Activated T-cell treated with anti-CD3 and anti-CD28 coated beads, Interleukin-2, amount 50 U/mL, for 24 hours (primary cell): ENCODE measurements at regions not wholly inside any gene's neighbourhood (a gene's known extent, or its start where the extent isn't known, plus 50 kb on each side); places are given as distances from the start of the nearest gene placed in this dataset.
"Not testable (repeated sequence)": the region's sequence is repeated elsewhere in the genome, so short reads cannot be mapped to it uniquely, and the experiment has no call there.

ENCODE experiments used
- DNase-seq: peaks from one replicate; pipeline ENCODE4 v3.0.0-alpha.2; 2020
- H3K27ac Mint-ChIP-seq: 2 replicates; pipeline ENCODE4 v1.8.0; 2020; ENCODE audit warnings: mild to moderate bottlenecking, mixed read lengths
- H3K27me3 Mint-ChIP-seq: 2 replicates; pipeline ENCODE4 v1.8.0; 2020; ENCODE audit warnings: mixed read lengths
- H3K36me3 Mint-ChIP-seq: 2 replicates; pipeline ENCODE4 v1.8.0; 2020; ENCODE audit warnings: low read depth, mixed read lengths
- H3K4me1 Mint-ChIP-seq: 2 replicates; pipeline ENCODE4 v1.8.0; 2020; ENCODE audit warnings: low read depth, mixed read lengths
- H3K4me3 Mint-ChIP-seq: 2 replicates; pipeline ENCODE4 v1.8.0; 2020; ENCODE audit warnings: mild to moderate bottlenecking, moderate library complexity, mixed read lengths
- H3K9me3 Mint-ChIP-seq: 2 replicates; pipeline ENCODE4 v1.8.0; 2020; ENCODE audit warnings: mixed read lengths

DNA sequence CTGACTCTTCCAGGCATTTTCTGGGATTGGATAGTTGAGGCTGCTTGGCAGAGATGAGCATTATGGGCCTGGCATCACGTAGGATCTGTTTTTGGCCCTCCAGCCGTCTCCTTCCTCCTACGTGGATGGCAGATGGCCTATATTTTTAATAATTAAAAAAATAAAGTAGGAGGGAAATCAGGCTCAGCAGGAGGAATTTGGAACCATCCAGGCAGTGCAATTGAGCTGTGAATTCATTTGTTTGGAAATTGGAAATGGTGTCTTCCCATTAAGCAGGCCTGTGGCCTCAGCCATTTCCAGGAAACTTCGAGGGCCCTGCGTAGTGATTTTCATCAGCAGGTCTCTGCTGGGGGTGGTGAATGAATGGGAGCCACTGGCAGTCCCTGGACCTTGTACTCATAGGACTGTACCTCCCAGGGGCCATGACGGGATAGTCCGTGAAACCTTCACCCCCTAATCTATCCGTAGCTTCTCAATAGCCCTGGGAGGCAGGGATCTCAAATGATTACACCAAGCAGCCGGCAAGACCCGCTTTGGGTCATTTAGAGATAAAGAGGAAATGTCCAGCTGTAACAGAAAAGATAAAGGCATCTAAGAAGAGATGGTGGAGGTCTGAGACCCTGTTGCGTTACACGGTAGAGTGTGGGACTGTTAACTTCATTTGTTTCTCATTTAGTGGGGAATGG, 73.1 kb upstream of the TNP1 start:
- Mint-ChIP-seq H3K4me1 (no peaks in the 10 kb centered on the region), H3K27ac (no peak overlapping the region), H3K27me3 (peaks cover 8% of the 10 kb centered on the region), H3K9me3 (no peaks in the 10 kb centered on the region), H3K4me3 (no peak overlapping the region), H3K36me3 (no peaks in the 10 kb centered on the region)
- no peak for DNase-seq

DNA sequence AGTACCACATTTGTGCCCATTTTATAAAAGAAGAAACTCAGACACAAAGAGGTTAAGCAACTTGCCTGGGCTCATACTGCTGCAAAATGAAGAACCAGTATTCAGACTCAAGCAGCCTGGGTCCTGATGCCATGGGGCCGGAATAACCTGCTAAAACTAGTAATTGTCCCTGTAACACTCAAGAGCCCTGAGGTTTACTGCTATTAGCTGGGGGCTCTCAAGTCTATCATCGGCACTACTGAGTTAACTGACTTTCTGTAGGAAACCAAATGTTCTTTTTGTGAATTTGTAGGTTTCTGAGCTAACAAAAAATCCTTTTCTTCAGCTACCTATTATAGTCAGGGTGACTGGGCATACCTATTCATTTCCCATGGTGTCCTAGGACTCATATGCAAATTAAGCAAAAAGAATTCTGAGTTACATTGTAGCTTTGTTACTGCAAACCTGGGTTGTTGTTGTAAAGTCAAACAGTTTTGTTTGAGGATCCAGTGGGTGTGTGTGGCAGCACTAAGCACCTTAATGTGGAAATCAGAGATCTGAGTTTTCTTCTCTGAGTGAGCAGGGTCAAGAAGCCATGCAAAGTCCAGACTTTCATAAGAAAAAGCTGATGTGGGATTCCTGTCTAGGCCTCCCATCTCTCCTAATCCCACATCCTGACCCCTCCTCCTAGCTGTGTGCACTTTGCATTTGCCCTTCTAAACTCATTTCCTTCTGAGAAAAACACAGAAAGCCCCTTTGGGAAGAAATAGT, 72.4 kb upstream of the TNP1 start:
- no peaks in the 10 kb centered on the region for H3K36me3 Mint-ChIP-seq

DNA sequence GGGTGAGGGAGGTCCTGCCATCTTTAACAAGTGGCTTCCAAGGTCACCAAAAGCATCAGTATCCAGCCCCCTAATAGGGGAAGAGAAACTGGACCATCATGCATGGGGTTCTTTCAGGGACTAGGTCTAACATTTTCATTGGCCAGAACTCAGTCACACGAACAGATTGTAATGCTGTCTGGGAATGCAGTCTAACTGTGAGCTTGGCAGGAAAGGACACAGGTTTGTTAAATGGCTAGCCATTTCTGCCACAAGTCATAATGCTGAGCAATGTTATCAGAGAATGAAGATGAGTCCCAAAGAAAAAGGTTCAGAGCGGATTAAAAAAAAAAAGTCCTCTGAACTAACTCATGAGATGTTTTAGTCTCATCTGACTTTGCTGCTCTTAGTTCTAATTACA, 70.9 kb upstream of the TNP1 start:
- Mint-ChIP-seq H3K9me3 (no peaks in the 10 kb centered on the region), H3K4me3 (no peak overlapping the region), H3K36me3 (no peaks in the 10 kb centered on the region), H3K27ac (no peak overlapping the region), H3K27me3 (peaks cover 6% of the 10 kb centered on the region), H3K4me1 (no peaks in the 10 kb centered on the region)
- DNase-seq = no peak

More for the DNA sequence above, 72.4 kb upstream of the TNP1 start:
- Mint-ChIP-seq H3K4me1 (no peaks in the 10 kb centered on the region), H3K4me3 (no peak overlapping the region), H3K9me3 (no peaks in the 10 kb centered on the region), H3K27me3 (peaks cover 10% of the 10 kb centered on the region), H3K27ac (no peak overlapping the region)
- DNase-seq = no peak

DNA sequence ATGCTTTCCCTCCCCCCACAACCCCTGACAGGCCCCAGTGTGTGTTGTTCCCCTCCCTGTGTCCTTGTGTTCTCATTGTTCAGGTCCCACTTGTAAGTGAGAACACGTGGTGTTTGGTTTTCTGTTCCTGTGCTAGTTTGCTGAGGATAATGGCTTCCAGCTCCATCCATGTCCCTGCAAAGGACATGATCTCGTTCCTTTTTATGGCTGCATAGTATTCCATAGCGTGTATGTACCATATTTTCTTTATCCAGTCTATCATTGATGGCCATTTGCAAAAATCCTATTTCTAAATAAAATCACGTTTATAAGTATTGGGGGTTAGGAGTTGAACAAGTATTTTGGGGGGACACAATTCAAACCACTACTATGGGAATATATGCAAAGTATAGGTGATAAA, 69.5 kb upstream of the TNP1 start:
- not testable (repeated sequence) for H3K9me3 Mint-ChIP-seq, H3K27me3 Mint-ChIP-seq, DNase-seq, H3K4me3 Mint-ChIP-seq, H3K36me3 Mint-ChIP-seq, H3K4me1 Mint-ChIP-seq, H3K27ac Mint-ChIP-seq

DNA sequence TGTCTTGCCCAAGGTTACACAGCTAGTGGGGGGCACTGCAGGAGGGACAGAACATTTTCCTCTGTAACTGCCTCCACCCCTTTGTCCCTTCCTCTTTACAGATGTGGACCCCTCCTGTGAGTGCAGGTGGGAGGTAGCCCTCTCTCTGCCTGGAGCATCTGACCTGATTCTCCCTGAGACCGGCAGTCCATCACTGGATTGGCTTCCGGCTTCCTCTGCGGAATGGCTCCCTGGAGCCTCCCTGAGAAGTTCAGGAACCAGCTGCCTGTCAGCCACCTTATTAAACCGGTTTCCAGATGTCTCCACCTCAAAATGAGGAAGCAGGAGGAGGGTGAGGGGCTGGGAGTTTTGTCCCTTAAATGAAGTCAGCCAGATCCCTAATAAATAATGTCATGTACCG, 67.3 kb upstream of the TNP1 start:
- no peaks in the 10 kb centered on the region for H3K36me3 Mint-ChIP-seq
- no peak overlapping the region for H3K27ac Mint-ChIP-seq
- H3K4me1 Mint-ChIP-seq = no peaks in the 10 kb centered on the region
- no peak for DNase-seq
- peaks cover 6% of the 10 kb centered on the region for H3K27me3 Mint-ChIP-seq
- H3K9me3 Mint-ChIP-seq = no peaks in the 10 kb centered on the region
- H3K4me3 Mint-ChIP-seq = no peak overlapping the region

DNA sequence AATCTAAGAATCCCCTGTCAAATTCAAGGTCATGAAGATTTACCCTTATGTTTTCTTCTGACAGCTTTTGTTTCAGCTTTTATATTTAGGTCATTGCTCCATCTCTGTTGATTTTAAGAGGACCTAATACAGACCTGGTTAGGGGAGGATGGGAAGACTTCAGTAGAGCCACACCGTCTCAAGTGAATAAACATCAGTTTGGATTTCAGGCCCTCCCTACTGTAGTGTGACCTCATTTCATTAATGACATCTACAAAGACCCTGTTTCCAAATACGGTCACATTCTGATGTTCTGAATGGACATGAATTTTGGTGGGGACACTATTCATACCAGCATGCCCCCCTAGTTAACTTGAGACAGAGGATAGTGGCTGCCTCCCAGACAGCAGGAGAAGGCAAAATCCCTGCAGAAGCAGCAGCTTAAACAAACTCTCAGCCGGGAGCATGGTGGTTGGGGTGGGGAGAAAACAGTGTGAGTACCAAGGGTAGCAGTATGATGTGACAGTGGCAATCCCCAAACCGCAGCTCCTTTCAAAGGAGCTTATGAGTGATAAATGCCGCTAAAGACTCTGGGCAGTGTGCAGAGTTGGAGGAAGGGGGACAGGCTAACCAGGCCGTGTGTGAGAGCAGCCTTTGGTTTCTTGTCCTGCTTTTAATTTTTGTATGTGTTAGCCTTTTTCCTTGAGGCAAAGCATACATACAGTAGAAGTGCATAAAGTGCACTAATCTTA, 65.9 kb upstream of the TNP1 start:
- H3K27ac Mint-ChIP-seq = no peak overlapping the region
- peaks cover 6% of the 10 kb centered on the region for H3K27me3 Mint-ChIP-seq
- H3K4me1 Mint-ChIP-seq = no peaks in the 10 kb centered on the region
- no peaks in the 10 kb centered on the region for H3K36me3 Mint-ChIP-seq
- H3K9me3 Mint-ChIP-seq = no peaks in the 10 kb centered on the region
- no peak for DNase-seq
- H3K4me3 Mint-ChIP-seq = no peak overlapping the region

DNA sequence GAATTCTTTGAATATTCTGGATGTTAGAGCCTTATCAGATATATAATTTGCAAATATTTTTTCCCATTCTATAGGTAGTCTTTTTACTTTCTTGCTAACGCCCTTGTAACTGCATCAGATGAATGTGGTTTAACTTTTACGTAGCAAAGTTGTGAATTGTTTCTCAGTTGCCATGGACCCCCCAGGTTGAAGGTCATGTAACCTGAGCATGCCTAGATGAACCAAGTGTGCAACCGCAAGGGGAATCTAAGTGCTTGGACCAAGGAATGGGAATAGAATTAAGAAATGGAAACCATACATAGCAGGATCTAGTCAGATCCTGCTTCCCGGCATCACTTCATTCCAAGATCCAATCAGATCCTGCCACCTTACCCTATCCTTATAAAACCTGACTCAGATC, 65.1 kb upstream of the TNP1 start:
- Mint-ChIP-seq H3K4me1 (no peaks in the 10 kb centered on the region), H3K4me3 (no peak overlapping the region), H3K27ac (no peak overlapping the region), H3K27me3 (peaks cover 6% of the 10 kb centered on the region), H3K36me3 (no peaks in the 10 kb centered on the region), H3K9me3 (no peaks in the 10 kb centered on the region)
- DNase-seq = no peak

DNA sequence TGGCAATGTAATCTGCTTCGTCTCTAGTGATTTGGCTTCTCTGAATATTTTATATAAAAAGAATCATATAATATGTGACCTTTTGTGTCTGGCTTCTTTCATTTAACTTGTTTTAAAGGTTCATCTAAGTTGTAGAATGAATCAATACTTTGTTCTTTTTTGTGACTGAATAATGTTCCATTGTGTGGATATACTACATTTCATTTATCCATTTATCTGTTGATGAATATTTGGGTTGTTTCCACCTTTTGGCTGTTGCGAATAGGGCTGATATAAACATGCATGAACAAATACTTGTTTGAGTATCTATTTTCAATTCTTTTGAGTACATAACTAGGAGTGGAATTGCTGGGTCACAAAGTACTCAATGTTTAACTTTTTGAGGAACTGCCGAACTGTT, 63.8 kb upstream of the TNP1 start:
- no peak overlapping the region for H3K27ac Mint-ChIP-seq
- H3K4me1 Mint-ChIP-seq = no peaks in the 10 kb centered on the region
- no peaks in the 10 kb centered on the region for H3K9me3 Mint-ChIP-seq
- H3K27me3 Mint-ChIP-seq = peaks cover 2% of the 10 kb centered on the region
- H3K4me3 Mint-ChIP-seq = no peak overlapping the region
- DNase-seq = no peak
- no peaks in the 10 kb centered on the region for H3K36me3 Mint-ChIP-seq

DNA sequence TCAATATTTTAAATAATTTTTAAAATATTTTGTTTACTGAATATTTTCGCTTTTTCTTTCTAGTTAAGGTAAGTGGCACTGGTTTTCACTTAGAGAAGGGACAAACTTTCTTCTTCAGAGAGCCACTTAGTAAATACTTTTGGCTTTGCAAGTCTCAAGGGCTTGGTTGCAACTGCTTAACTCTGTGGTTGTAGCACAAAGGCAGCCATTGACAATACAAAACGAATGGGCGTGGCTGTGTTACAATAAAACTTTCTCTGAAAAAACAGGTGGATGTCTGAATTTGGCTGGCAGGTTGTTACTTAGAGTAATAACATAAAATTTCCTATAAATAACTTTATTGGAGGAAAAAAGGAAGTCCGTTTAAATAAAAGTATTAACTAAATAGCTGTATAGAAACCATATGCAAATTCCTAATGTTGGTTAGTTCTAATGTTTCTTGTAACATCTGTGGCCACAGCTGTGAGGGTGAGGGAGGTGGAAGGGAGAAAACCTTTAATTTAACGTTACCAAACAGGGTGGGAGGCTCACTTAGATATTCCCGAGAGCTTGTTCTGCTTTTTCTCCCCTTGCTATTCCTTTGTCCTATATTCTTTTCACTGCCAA, 62.4 kb upstream of the TNP1 start:
- Mint-ChIP-seq H3K27me3 (no peaks in the 10 kb centered on the region), H3K36me3 (no peaks in the 10 kb centered on the region)

DNA sequence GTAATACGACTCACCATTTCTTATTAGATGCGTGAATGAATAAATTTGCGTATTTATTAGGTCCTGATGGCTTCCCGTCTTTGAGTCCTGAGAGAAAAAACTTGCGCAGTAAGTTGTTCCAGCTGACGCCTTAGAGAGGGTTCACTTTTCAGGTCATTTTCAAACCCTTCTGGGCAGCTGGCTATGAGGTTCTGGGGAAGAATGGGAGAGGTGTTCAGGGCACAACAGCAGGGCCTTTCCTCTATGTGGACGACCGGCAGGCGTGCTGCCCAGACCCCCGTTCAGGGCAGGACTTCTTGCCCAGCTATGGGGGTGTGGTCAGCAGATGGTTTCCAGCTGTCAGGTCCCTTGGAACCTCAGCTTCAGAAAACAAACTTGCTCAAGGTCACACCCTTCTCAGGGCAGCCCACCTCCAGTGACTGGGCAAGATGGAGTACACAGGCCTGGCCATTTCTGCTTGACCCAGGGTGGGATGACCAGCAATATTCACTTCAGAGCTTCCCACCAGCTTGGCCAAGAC, 61.1 kb upstream of the TNP1 start:
- Mint-ChIP-seq H3K4me3 (no peak overlapping the region), H3K27ac (no peak overlapping the region)

More for the DNA sequence above, 62.4 kb upstream of the TNP1 start:
- Mint-ChIP-seq H3K4me3 (no peak overlapping the region), H3K9me3 (no peaks in the 10 kb centered on the region), H3K4me1 (no peaks in the 10 kb centered on the region), H3K27ac (no peak overlapping the region)
- DNase-seq = no peak

DNA sequence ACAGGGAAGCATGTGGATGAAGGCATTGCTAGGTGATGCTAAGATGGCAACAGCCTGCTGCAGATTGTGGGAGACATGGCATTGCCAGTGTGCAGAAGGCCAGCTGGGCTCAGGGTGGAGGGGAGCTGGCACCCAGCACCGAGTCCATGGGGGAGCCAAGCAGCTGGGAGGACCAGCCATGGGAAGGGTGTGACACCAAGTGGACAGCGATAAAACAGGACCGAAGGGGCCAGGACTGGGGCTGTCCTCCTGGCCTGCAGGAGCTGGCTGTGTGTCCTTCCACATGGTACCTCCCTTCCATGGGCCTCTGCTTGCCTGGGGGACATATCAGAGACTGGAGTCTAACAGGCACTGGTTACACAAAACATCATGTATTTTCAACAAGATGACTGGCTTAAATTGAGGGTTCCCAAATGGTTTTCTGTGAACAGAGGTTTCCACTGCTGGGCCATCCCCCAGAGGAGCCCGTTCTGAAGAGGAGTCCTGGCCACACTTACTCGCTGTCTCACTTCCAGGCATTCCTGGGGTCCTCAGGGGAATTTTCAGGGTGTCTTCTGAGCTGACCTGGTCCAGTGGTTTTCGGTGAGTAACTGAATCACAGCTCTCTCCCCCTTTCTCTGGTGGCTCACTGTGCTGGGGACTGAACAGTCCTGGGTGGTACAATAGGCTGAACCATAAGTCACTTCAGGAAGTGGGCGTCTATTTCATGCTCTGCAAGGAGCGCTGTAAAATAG, 60.4 kb upstream of the TNP1 start:
- Mint-ChIP-seq H3K4me1 (no peaks in the 10 kb centered on the region), H3K9me3 (no peaks in the 10 kb centered on the region), H3K4me3 (no peak overlapping the region), H3K27ac (no peak overlapping the region), H3K27me3 (no peaks in the 10 kb centered on the region), H3K36me3 (no peaks in the 10 kb centered on the region)
- DNase-seq = no peak

More for the DNA sequence above, 61.1 kb upstream of the TNP1 start:
- no peaks in the 10 kb centered on the region for H3K9me3 Mint-ChIP-seq
- H3K36me3 Mint-ChIP-seq = no peaks in the 10 kb centered on the region
- H3K4me1 Mint-ChIP-seq = no peaks in the 10 kb centered on the region
- DNase-seq = no peak
- H3K27me3 Mint-ChIP-seq = no peaks in the 10 kb centered on the region

DNA sequence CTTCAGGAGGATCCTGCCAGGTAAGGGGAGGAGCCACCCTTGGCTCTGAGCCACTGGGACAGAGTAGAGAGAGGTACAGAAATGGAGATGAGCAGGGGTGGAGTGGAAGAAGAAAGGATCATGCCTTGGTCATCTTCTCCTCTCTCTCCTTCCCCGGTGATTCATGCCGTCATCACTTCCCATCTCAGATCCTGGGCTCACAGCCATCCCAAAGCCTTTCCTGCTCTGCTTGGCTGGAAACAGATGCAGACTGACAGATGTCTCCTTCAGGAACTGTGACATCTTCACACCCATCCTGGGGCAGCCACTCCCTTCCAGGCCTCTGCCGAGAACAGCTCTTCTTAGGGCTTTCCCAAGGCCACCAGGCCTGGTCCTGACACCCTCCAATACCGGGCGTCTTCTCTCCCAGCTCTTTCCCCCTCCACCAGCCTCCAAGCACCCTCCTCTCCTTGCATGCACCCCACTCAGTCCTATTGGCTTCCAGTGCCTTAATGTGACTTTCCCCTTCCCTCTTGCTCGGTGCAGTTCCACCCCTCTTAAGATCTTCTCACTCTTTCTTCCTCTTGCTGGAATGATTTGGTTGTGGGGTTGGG, 58.3 kb upstream of the TNP1 start:
- Mint-ChIP-seq H3K9me3 (no peaks in the 10 kb centered on the region), H3K27ac (no peak overlapping the region), H3K36me3 (no peaks in the 10 kb centered on the region), H3K4me1 (no peaks in the 10 kb centered on the region), H3K4me3 (no peak overlapping the region), H3K27me3 (peaks cover 3% of the 10 kb centered on the region)
- DNase-seq = no peak

DNA sequence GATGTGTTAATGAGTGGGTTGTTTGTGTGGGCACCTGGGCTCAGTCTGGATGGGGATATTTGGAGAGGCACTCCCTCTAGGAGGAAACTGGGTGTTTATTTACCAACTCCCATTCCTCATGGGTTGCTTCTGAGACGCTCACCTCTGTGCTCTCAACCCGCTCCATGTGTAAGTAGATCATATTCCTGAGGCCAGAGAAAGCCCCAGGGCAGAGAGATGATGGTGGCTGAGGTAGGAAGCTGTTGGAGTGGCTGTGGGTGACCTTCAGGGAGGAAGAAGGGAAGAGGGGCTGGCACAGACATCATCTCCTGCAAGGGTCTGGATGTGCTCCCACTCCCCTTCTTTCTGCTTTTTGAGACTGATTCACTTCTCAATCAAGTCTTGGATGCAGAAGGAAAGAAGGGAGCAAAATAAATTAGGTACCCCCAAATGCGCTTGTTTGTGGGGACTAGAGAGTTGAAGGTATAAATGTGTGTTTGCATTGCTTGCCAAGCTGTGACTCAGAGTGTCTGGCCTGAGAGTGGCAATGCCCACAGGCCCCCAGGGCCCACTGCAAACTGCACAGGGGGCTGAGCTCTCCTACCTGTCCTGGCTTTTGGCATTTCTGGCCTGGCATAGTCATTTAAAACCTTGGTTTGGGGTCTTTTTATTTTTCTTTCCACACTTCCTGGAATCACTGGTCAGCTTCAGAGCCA, 57.2 kb upstream of the TNP1 start:
- no peak overlapping the region for H3K27ac Mint-ChIP-seq
- H3K36me3 Mint-ChIP-seq = no peaks in the 10 kb centered on the region
- H3K4me3 Mint-ChIP-seq = no peak overlapping the region
- H3K9me3 Mint-ChIP-seq = no peaks in the 10 kb centered on the region
- peaks cover 3% of the 10 kb centered on the region for H3K27me3 Mint-ChIP-seq
- DNase-seq = no peak
- no peaks in the 10 kb centered on the region for H3K4me1 Mint-ChIP-seq
